HG03521 (cell line): ENCODE measurements at regions not wholly inside any gene's neighbourhood (a gene's known extent, or its start where the extent isn't known, plus 50 kb on each side); places are given as distances from the start of the nearest gene placed in this dataset.

Experiments used
- ATAC-seq: cut with Tn5 transposase; IDR thresholded peaks from one replicate; pipeline ENCODE4 v1.9.1; 2021; ENCODE audit warnings: mild to moderate bottlenecking, moderate library complexity; ENCODE audit not compliant: unreplicated experiment

- no peak for ATAC-seq
Measured at GRCh38 chr18:25658476-25658875, 306.5 kb upstream of the ZNF521 start.

DNA sequence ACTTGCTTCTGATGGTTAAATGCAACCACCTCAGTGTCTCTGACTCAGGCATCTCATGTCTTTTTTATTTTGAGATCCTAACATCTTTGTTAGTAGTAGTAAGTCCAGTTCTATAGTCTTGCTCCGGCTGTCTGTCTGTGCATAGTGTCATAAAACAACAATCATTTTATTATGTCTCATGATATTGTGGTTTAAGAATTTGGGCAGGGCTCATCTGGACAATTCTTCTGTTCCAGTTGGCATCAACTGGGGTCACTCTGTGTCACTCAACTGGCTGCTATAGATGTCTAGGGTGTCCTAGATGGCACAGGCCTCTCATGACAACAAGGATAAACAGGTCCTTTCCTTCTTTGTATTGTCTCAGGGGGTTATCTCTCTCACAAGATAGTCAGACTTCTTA lies 299.6 kb upstream of the ZNF521 start:
- ATAC-seq, result no peak

DNA sequence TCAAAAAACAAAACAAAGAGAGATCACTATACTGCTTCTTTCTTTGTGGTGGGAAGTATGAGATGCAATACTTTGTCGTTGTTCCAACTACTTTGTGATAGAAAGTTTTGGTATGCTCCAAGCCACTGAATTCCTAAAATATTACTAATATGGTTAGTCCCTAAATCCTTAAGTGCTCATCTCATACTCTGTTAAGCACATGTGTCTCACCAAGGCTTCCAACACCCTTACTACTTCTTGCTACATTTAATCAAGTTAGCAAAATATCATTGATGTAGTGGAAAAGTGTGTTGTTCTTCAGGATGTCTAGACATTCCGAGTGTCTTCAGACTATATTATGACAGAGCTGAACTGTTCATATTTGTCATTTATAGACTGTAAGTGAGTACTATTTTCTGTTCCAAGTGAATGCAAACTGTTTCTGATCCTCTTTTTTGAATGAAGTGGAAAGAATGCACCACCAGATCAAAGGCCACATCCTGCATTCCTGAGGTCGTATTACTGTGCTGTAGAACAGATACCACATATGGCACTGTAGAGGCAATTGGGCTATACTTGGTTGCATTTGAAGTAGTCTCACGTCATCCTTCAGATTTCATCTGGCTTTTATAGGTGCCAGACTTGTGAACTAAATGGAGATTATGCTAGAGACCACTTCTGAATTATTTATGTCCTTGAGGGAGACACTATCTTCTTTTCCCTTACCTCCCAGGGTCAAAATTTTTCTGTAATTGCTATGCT lies 298.4 kb upstream of the ZNF521 start:
- no peak for ATAC-seq

DNA sequence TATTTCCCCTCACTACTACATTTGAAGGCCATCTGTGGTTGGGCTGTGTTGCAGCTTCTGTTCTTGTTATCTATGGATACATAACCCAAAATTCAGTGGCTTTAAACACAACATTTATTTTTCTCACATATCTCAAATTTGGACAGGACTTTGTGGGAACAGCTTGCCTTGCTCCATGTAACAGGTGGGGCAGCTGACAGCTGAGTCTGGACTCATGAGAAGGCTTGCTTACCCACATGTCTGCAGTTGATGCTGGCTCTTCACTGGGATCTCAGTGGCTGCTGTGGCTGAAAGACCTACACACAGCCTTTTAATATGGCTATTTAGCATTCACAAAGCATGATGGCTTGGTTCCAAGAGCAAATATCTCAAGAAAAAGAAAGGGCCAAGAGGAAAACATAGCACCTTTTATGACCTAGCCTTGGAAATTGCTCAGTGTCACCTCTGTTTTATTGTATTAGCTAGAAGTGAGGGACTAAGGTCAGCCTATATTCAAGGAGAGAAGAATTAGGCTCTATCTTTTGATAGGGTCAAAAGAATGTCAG lies 296.8 kb upstream of the ZNF521 start:
- ATAC-seq, result no peak

DNA sequence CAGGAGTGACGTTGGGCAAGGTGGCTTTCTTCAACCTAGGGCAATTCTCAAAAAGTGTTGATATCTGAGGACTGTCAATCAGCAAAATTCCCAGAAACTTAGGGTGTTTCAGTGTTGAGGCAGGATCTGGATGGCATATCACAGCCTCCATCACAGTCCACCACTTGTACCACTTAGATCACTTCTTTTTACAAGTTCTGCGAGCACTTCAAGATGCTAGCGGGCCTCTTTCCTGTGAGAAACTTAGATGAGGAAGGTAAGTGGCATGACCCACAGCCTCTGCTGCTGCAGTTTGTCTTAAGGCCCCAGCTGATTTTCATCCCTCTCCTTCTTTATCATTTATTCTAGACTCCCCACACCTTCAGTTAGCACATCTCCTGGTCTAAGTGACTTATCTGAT lies 295.4 kb upstream of the ZNF521 start:
- ATAC-seq, result no peak

DNA sequence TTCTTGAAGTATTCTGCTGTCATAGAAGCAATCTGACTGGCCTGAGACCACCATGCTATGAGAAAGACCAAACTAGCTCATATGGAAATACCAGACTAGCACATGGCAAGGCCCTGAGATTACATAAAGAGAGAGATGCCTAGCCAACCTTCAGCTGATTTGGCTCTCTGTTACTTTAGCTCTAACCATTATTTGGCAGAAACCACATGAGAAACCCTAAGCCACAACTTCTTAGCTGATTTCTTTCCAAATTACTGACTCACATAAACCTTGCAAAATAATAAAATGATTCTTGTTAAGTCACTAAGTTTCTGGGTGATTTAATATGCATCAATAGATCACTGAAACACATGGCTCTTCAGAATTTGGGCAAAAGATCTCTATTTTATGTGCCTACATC lies 295.0 kb upstream of the ZNF521 start:
- ATAC-seq, result no peak

GRCh38 chr18:25639596-25639995 lies 287.6 kb upstream of the ZNF521 start:
- ATAC-seq, result no peak

GRCh38 chr18:25633563-25633962 lies 281.6 kb upstream of the ZNF521 start:
- no peak for ATAC-seq

DNA sequence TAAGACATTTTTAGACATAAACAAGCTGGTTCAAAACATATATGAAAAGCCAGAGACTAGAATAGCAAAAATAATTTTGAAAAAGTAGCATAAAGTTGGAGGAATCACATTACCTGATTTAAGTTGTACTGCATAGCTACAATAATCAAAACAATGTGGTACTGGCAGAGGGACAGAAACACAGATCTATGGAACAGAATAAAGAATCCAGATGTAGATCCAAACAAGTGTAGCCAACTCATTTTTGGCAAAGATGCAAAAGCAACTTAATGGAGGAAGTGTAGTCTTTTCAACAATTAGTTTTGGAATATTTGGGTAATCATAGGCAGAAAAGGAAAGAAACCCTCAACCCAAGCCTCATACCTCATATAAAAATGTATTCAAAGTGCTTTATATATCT lies 278.7 kb upstream of the ZNF521 start:
- ATAC-seq, result no peak

DNA sequence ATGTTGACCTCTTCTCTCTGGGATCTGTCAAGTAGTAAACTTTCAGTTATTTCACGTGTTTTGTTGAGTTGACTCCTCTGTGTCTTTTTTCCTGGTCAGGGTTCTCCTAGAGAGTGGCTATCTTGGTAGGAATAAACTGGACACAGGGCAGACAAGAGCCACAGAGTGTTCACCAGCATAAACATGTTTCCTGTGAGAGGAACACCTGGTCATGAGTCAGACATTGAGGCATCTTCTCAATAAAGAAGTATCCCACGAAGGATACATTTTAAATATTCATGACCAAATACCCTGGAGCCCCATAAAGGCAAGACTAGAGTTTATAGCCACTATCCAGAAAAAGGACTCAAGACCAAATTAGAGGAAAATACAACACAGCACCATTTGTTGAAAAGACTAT lies 269.7 kb upstream of the ZNF521 start:
- ATAC-seq, result no peak

GRCh38 chr18:25621144-25621543 lies 269.2 kb upstream of the ZNF521 start:
- no peak for ATAC-seq

DNA sequence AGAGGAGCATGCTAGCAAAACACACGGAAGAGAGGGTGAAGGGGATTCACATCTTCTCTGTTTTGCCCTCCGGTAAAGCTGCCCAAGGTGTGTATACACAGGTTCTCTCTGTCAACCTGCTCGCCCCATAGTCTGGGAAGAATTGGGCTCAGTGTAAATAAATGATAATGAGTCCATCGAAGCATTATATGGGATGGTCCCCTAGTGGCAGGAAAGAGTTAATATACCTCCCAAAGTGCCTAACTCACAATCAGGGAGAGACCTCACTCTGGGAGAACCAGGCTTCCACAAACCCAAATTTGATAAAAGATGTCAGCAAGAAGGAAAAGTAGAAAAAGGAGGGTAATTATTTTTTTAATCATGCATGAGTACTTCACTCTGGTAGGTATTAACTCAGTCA lies 262.2 kb upstream of the ZNF521 start:
- ATAC-seq, result no peak

DNA sequence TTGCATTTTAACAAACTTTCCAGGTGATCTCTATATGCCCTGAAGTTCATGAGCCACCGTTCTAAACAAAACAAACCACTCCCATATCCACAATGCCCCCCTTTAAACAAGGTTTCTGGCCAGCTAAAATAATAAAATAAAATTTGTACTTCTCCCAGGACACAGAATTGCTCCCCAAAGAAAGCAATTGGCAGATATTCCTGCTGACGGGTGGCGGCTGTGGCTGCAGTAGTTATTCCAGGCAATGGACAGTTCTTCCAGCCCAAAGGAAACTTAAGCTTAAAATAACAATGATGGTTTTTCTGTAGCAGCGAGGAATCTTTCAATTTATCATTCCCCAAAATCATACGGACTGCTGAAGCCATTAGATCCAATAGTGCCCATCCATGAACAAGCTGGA lies 260.5 kb upstream of the ZNF521 start:
- ATAC-seq, result no peak

GRCh38 chr18:25608091-25608490 lies 256.1 kb upstream of the ZNF521 start:
- no peak for ATAC-seq

DNA sequence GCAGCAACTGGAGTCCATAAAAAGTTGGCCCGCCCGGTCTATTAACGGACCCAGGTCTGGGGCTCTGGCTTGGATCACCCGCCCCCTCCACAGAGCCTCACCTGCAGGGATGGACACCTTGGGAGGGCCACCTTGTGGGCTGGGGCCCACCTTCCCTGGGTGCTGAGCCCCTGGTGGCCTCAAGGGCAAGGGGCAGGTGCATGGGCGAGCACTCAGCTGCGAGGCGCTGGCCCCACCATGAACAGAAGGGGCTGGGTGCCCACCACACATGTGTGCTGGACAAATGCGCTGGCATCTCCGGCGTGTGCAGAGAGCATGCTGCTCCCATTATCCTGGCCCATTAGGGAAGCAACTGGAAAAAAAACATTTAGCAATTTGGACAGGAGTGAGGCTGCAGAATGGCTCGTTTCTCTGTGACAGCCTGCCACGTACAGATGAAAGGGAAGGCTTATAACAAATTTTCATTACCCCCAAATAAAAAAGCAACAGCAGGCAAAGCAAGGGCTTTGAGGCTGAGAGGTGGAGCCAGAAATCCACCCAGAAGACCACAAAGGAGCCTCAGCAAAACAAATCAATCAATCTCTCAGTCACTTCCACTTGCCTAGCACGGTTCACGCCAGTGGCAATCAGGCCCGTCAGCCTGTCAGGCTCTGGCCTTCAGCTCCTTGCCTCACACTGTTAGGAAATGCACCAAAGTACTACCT lies 253.1 kb upstream of the ZNF521 start:
- no peak for ATAC-seq

DNA sequence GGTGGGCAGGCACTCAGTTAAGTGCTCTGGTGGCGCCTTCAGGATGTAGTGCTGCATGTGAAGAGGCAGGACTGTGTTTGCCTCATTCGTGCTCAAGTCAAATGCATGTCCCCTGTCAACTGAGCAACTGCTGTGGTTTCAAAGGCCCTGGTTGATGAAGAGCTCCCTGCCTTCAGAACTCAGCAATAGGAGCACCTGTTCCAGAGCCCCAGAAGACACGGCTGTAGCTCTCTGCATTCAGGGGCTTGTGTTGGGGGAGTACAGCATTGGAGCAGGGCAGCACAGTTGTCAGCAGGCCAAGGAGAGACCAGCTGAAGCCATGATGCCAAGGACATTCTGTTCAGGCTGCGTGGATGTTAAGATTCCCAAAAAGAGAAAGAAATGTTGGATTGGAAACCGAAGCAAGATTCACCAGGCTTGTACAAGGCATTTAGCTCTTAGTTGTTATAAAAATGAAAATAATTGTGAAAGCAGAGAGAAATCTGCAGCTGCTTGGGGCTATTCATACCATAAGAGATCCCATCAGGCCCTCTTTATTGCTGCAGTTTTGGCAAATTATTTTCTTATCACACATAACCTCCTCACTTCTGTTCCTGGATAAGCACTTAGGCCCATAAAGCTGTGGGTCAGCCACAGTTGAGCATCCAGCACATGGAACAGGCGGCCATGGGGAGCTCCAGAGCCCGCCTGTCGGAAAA lies 252.4 kb upstream of the ZNF521 start:
- ATAC-seq, result no peak

DNA sequence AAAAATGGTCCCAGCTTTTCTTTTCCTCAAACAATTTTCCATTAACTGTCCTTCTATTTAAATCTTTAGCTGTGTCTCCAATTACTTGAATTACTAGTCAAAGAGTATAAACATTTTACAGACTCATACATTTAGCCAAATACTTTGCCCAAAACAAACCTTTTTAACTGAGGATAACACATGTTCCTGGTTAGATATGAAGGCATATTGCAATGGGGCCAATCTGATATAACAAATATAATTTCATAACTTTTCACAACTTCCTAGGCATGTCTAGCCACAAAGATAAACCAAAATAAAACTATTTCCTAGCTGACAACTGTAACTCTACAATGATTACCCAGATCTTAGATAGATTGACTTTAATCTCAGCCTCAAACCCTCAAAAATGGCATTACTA lies 247.5 kb upstream of the ZNF521 start:
- no peak for ATAC-seq

DNA sequence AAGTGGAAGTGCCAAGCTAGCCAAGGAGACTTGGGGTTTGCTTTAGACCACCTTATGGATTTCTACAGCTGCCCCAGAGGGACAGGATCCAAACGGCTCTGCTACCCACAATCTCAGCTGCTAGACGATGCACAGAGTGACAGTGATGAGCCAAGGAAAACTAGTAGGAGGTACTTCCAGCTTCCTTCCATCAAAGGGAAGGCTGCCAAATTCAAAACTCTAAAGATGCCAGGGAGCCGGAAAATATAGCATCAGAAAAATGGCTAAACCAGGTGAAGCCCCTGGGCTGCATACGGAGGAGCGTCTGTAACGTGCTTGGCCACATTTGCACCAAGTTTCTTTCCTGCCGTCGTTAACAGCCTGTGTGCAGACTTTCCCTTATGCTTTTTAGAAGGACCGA lies 245.5 kb upstream of the ZNF521 start:
- no peak for ATAC-seq

DNA sequence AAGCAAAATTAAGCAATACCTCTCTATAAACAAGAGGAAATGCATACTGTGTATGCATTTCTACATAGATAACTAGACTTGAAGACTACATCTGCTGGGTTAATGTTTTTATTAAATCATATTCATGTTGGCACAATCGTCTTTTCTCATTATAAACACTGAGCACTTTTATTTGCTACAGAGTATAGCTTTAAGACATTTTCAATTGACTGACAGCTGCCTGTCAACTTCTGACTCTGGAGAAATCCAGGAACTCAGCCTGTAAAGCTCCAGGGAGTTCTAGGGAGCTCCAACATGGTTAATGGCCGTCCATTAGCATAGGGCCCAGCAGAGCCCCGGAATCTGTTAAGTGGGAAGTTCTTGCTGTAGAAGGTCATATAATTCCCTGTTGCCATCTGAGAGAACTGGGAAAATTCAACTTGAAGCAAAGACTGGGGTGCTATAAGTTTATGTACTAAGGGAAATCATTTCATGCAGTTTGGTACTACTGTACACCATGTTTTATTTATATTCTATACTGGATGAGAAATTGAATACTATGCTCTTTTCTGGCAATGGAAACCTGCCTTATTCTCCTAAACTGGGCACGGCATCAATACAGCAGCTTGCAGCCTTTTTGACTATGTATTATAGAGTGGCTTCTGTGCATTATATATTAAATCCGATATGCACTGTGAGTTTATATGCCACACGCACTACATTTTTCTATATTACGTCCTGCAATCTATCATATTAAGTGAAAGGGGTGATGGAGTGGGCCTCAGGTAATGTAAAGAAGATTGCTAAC lies 243.5 kb upstream of the ZNF521 start:
- no peak for ATAC-seq

DNA sequence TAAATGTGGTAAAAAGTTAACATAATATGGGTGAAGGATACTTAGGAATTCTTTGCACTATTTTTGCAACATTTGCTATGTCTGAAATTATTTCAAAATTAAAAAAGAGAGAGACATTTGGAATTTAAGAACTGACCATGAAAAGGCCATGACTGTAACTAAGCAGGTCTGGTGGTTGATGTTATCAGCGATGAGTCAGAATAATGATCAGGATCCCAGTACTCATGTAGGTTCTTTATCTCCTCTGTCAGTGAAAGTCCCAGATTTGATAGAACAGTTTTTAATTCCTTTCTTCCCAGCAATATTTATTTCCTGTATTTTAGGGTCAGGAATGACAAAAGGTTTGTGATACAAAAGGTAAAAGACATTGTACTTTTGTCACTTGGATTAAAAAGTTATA lies 242.4 kb upstream of the ZNF521 start:
- no peak for ATAC-seq

DNA sequence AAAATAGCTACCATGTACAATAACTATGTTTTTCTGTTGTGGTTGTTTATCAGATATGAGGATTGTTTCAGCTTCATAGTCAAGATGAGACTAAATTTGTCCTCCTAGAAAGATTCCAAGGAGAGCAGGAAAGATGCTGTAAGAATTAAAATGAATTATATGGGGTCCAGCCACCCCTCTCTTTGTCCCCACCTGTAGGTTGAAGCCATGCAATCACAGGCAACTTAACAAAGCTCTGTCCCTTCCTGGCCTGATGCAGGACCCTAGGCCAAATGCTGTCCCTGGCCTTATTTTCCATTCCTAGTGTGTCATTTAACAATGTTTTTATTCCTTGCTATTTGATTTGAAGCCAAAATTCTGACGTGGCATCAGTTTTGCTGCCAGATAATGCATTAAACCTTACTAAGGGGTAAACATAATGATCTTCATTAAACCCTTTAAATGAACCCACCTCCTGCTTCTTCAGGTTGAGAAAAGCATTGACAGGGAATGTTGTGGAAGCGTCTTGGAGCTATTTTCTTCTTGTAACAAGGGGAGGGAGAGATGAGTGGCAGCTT lies 240.9 kb upstream of the ZNF521 start:
- ATAC-seq, result no peak
